IMR-90 (cell line): ENCODE measurements at regions not wholly inside any gene's neighbourhood (a gene's known extent, or its start where the extent isn't known, plus 50 kb on each side); places are given as distances from the start of the nearest gene placed in this dataset.

Experiments used
- ATAC-seq: fragments of 200-7000 bp; cut with Tn5 transposase; 2 replicates; pipeline ENCODE4 v1.9.1; 2020; ENCODE audit warnings: low read depth, mild to moderate bottlenecking, moderate library complexity
- BruUV-seq: library from RNA; stranded (reverse); fragments of 400-500 nt; replicated peaks from 2 replicates; lab custom pipeline; 2021; lab: Mats Ljungman, UMichigan
- CTCF ChIA-PET: fragments of 300-600 bp; formaldehyde crosslinking; extraction: SDS; loops from one replicate; lab custom pipeline; 2021; ENCODE audit warnings: antibody characterized with exemption; lab: Yijun Ruan, JAX
- POLR2A ChIA-PET: fragments of 300-600 bp; sonication (Branson Sonifier 250); formaldehyde crosslinking; loops from one replicate; lab custom pipeline; 2022; ENCODE audit warnings: antibody characterized with exemption; ENCODE audit not compliant: unreplicated experiment; lab: Charles Lee
- DNase-seq: peaks from one replicate; pipeline ENCODE4 v3.0.0; 2013
- H2AFZ ChIP-seq: replicated peaks from 2 replicates; pipeline ENCODE3; 2013; ENCODE audit warnings: low read length, mild to moderate bottlenecking; ENCODE audit not compliant: poor library complexity
- H2AK5ac ChIP-seq: 2 replicates; pipeline ENCODE4 v1.6.1; 2013; ENCODE audit warnings: low read depth, low read length, inconsistent platforms
- H2AK9ac ChIP-seq: replicated peaks from 2 replicates; pipeline ENCODE3; 2013; ENCODE audit warnings: mild to moderate bottlenecking, low read depth, low read length, moderate library complexity; ENCODE audit not compliant: poor library complexity
- H2BK120ac ChIP-seq: 2 replicates; pipeline ENCODE4 v1.6.1; 2013; ENCODE audit warnings: low read depth, low read length, inconsistent platforms
- H2BK15ac ChIP-seq: 3 replicates; pipeline ENCODE4 v1.6.1; 2013; ENCODE audit warnings: low read depth, low read length, inconsistent platforms
- H2BK20ac ChIP-seq: 2 replicates; pipeline ENCODE4 v1.6.1; 2013; ENCODE audit warnings: low read depth, mild to moderate bottlenecking, inconsistent platforms, low read length, moderate library complexity
- H2BK5ac ChIP-seq: 2 replicates; pipeline ENCODE4 v1.6.1; 2013; ENCODE audit warnings: mild to moderate bottlenecking, low read depth, low read length, inconsistent platforms; ENCODE audit not compliant: poor library complexity, severe bottlenecking
- H3K14ac ChIP-seq: replicated peaks from 2 replicates; pipeline ENCODE4 v1.6.1; 2013; ENCODE audit warnings: low read depth, low read length, inconsistent platforms
- H3K18ac ChIP-seq: 2 replicates; pipeline ENCODE4 v1.6.1; 2013; ENCODE audit warnings: low read depth, low read length, control low read depth
- H3K23ac ChIP-seq: 2 replicates; pipeline ENCODE4 v1.6.1; 2013; ENCODE audit warnings: low read depth, low read length, inconsistent platforms
- H3K27ac ChIP-seq: 2 replicates; pipeline ENCODE4 v1.5.1; 2013; ENCODE audit warnings: mild to moderate bottlenecking, control low read depth, low read length; ENCODE audit not compliant: insufficient read depth
- H3K27me3 ChIP-seq: 2 replicates; pipeline ENCODE4 v1.6.1; 2013; ENCODE audit warnings: low read length; ENCODE audit not compliant: control insufficient read depth, insufficient read depth
- H3K36me3 ChIP-seq: 2 replicates; pipeline ENCODE4 v1.6.1; 2013; ENCODE audit warnings: low read length, mixed read lengths; ENCODE audit not compliant: control insufficient read depth, insufficient read depth
- H3K4ac ChIP-seq: 2 replicates; pipeline ENCODE4 v1.6.1; 2013; ENCODE audit warnings: low read depth, low read length, inconsistent platforms
- H3K4me1 ChIP-seq: 2 replicates; pipeline ENCODE4 v1.6.1; 2013; ENCODE audit warnings: low read length, mixed read lengths; ENCODE audit not compliant: control insufficient read depth, insufficient read depth
- H3K4me2 ChIP-seq: 2 replicates; pipeline ENCODE4 v1.6.1; 2013; ENCODE audit warnings: low read depth, mild to moderate bottlenecking, control low read depth, low read length, moderate library complexity
- H3K4me3 ChIP-seq: 2 replicates; pipeline ENCODE4 v1.5.1; 2013; ENCODE audit warnings: low read depth, mild to moderate bottlenecking, control low read depth, low read length, moderate library complexity; ENCODE audit not compliant: insufficient read depth
- H3K56ac ChIP-seq: 2 replicates; pipeline ENCODE4 v1.6.1; 2013; ENCODE audit warnings: low read length, inconsistent platforms; ENCODE audit not compliant: insufficient read depth; ENCODE audit errors: extremely low read depth
- H3K79me1 ChIP-seq, 2 experiments: 2 replicates each; pipeline ENCODE4 v1.6.1; 2013; ENCODE audit warnings: low read length in 2 of 2, inconsistent platforms in 1 of 2, low read depth in 1 of 2
- H3K9ac ChIP-seq: 2 replicates; pipeline ENCODE4 v1.6.1; 2013; ENCODE audit warnings: low read depth, low read length, control low read depth
- H3K9me1 ChIP-seq: 2 replicates; pipeline ENCODE4 v1.6.1; 2013; ENCODE audit warnings: low read length, inconsistent platforms; ENCODE audit not compliant: insufficient read depth
- H3K9me3 ChIP-seq: 2 replicates; pipeline ENCODE4 v1.6.1; 2013; ENCODE audit warnings: low read length; ENCODE audit not compliant: control insufficient read depth, insufficient read depth
- H4K20me1 ChIP-seq: 2 replicates; pipeline ENCODE4 v1.6.1; 2013; ENCODE audit warnings: low read length, inconsistent platforms; ENCODE audit not compliant: insufficient read depth
- H4K5ac ChIP-seq: 2 replicates; pipeline ENCODE4 v1.6.1; 2013; ENCODE audit warnings: mild to moderate bottlenecking, low read depth, low read length, control low read depth
- H4K8ac ChIP-seq, 2 experiments: 2 replicates each; pipeline ENCODE4 v1.6.1; 2013; ENCODE audit warnings: low read depth in 2 of 2, low read length in 2 of 2, control low read depth in 1 of 2, inconsistent platforms in 1 of 2
- H4K91ac ChIP-seq: 2 replicates; pipeline ENCODE4 v1.6.1; 2013; ENCODE audit warnings: low read depth, low read length, inconsistent platforms; ENCODE audit not compliant: insufficient read depth
- BHLHE40 ChIP-seq: fragments of 150-350 bp; IDR thresholded peaks from 2 replicates; pipeline ENCODE4 v1.6.1; 2016; ENCODE audit warnings: mild to moderate bottlenecking, low read depth, low read length
- CEBPB ChIP-seq: IDR thresholded peaks from 2 replicates; pipeline ENCODE4 v1.6.1; 2012; ENCODE audit warnings: low read depth, low read length, improper control_type of control experiment
- CHD1 ChIP-seq: IDR thresholded peaks from 2 replicates; pipeline ENCODE4 v1.6.1; 2012; ENCODE audit warnings: low read depth, low read length, improper control_type of control experiment
- FOS ChIP-seq: fragments of 150-350 bp; IDR thresholded peaks from 2 replicates; pipeline ENCODE4 v1.6.1; 2016; ENCODE audit warnings: low read depth, low read length
- MAFK ChIP-seq: IDR thresholded peaks from 2 replicates; pipeline ENCODE4 v1.6.1; 2012; ENCODE audit warnings: low read depth, low read length, improper control_type of control experiment
- MAZ ChIP-seq: IDR thresholded peaks from 2 replicates; pipeline ENCODE4 v1.6.1; 2012; ENCODE audit warnings: low read depth, mild to moderate bottlenecking, low read length, improper control_type of control experiment, moderate library complexity, borderline replicate concordance
- MXI1 ChIP-seq: IDR thresholded peaks from 2 replicates; pipeline ENCODE4 v1.6.1; 2012; ENCODE audit warnings: low read depth, mild to moderate bottlenecking, low read length, moderate library complexity, borderline replicate concordance
- NFE2L2 ChIP-seq: fragments of 150-350 bp; IDR thresholded peaks from 2 replicates; pipeline ENCODE4 v1.6.1; 2016; ENCODE audit warnings: low read depth, mild to moderate bottlenecking, low read length
- POLR2A ChIP-seq: IDR thresholded peaks from 2 replicates; pipeline ENCODE4 v1.6.1; 2012; ENCODE audit warnings: mild to moderate bottlenecking, low read depth, low read length
- RAD21 ChIP-seq: IDR thresholded peaks from 2 replicates; pipeline ENCODE4 v1.6.1; 2012; ENCODE audit warnings: low read length, improper control_type of control experiment
- RCOR1 ChIP-seq: IDR thresholded peaks from 2 replicates; pipeline ENCODE4 v1.6.1; 2012; ENCODE audit warnings: mild to moderate bottlenecking, low read length, improper control_type of control experiment; ENCODE audit not compliant: insufficient replicate concordance
- RFX5 ChIP-seq: IDR thresholded peaks from 2 replicates; pipeline ENCODE4 v1.8.0; 2012; ENCODE audit warnings: low read depth, mild to moderate bottlenecking, low read length, moderate library complexity
- SMC3 ChIP-seq: fragments of 150-350 bp; IDR thresholded peaks from 2 replicates; pipeline ENCODE4 v1.6.1; 2016; ENCODE audit warnings: low read depth, mild to moderate bottlenecking, antibody characterized with exemption, low read length, moderate library complexity
- WGBS, 2 experiments: methylation state at CpG; one replicate each; pipeline versions ENCODE4 v1.1.5 to v1.1.7; 2013; ENCODE audit warnings: missing lambda C conversion rate in 2 of 2; ENCODE audit not compliant: insufficient read length in 1 of 2; ENCODE audit errors: extremely low coverage in 2 of 2; 5-methylcytosine and 5-hydroxymethylcytosine counted together
- dilution Hi-C: fragments of 300-500 bp; cut with HindIII; formaldehyde crosslinking; loops from one replicate; pipeline ENCODE4 v1.14.3; 2018; ENCODE audit warnings: low sequenced_read_pairs; ENCODE audit not compliant: unreplicated experiment
- in situ Hi-C: fragments of 300-500 bp; cut with MboI; formaldehyde crosslinking; loops from 3 replicates; pipeline ENCODE4 v1.14.3; 2019; ENCODE audit warnings: low sequenced_read_pairs, inconsistent platforms, mixed read lengths
- intact Hi-C: fragments of 100-400 bp; cut with micrococcal nuclease; formaldehyde crosslinking; loops from 2 replicates; pipeline ENCODE4 v1.10.0; 2022
- TF ChIP-seq, protein P1 (sequence below): fragments of 150-350 bp; IDR thresholded peaks from 2 replicates; pipeline ENCODE4 v1.6.1; 2016; ENCODE audit warnings: low read depth, mild to moderate bottlenecking, low read length, moderate library complexity, borderline replicate concordance
- TF ChIP-seq, protein P2 (sequence below): fragments of 150-350 bp; IDR thresholded peaks from 2 replicates; pipeline ENCODE4 v1.6.1; 2017; ENCODE audit warnings: mild to moderate bottlenecking, antibody characterized with exemption, low read length, low read depth
- TF ChIP-seq, protein P3 (sequence below): conservative IDR thresholded peaks from 2 replicates; pipeline ENCODE4 v1.5.1; 2012; ENCODE audit warnings: mild to moderate bottlenecking, low read depth, low read length, improper control_type of control experiment

- DNase-seq (no peak), ATAC-seq (no peak)
- in situ Hi-C loops (no loop called here), dilution Hi-C loops (no loop called here), intact Hi-C loops (no loop called here)
- BruUV-seq = no TSS peak
- Histone ChIP-seq H3K9ac (no peak overlapping the region), H4K20me1 (no peaks in the 10 kb centered on the region), H2AK5ac (peak overlapping the region; percentile 76), H3K36me3 (no peaks in the 10 kb centered on the region), H3K27ac (no peak overlapping the region), H3K9me3 (no peaks in the 10 kb centered on the region), H3K27me3 (no peaks in the 10 kb centered on the region), H4K8ac (no peak overlapping the region; a peak in 1 of 4 replicates), H3K4me3 (no peak overlapping the region), H2BK120ac (peak overlapping the region; percentile 37; the same call in 1 of the 2 replicates), H2AFZ (peak overlapping the region; percentile 40), H3K56ac (no peak overlapping the region), H4K91ac (peak overlapping the region; percentile 24), H3K79me1 (no peaks in the 10 kb centered on the region; a peak in 1 of 4 replicates), H3K9me1 (peaks cover 13% of the 10 kb centered on the region), H3K18ac (no peak overlapping the region), H3K4ac (peak overlapping the region; percentile 51), H4K5ac (no peak overlapping the region), H3K4me2 (no peak overlapping the region), H2BK20ac (peak overlapping the region; percentile 64), H2BK5ac (no peak overlapping the region), H2AK9ac (no peak overlapping the region), H3K14ac (0 out of 2 replicates have a peak overlapping the region, but pooled peaks have one; percentile 19), H3K23ac (no peak overlapping the region), H2BK15ac (peak overlapping the region; percentile 50; the same call in 1 of the 3 replicates), H3K4me1 (peaks cover 18% of the 10 kb centered on the region)
- ChIA-PET CTCF (no interaction called here), POLR2A (no interaction called here)
- WGBS, 2 experiments = 71% methylated on average over 4 of the region's 6 CpGs; no CpG with 5 or more reads in 1 of the 2 experiments
- TF ChIP-seq, protein P1, sequence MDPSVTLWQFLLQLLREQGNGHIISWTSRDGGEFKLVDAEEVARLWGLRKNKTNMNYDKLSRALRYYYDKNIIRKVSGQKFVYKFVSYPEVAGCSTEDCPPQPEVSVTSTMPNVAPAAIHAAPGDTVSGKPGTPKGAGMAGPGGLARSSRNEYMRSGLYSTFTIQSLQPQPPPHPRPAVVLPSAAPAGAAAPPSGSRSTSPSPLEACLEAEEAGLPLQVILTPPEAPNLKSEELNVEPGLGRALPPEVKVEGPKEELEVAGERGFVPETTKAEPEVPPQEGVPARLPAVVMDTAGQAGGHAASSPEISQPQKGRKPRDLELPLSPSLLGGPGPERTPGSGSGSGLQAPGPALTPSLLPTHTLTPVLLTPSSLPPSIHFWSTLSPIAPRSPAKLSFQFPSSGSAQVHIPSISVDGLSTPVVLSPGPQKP = no peak
- TF ChIP-seq MAZ = no peak
- TF ChIP-seq RCOR1 = no peak
- no peak for TF ChIP-seq FOS
- TF ChIP-seq, protein P2, sequence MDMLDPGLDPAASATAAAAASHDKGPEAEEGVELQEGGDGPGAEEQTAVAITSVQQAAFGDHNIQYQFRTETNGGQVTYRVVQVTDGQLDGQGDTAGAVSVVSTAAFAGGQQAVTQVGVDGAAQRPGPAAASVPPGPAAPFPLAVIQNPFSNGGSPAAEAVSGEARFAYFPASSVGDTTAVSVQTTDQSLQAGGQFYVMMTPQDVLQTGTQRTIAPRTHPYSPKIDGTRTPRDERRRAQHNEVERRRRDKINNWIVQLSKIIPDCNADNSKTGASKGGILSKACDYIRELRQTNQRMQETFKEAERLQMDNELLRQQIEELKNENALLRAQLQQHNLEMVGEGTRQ = no peak
- no peak for TF ChIP-seq CEBPB
- TF ChIP-seq RFX5 = no peak
- TF ChIP-seq NFE2L2 = no peak
- TF ChIP-seq MAFK = no peak
- TF ChIP-seq SMC3 = no peak
- TF ChIP-seq MXI1 = no peak
- TF ChIP-seq RAD21 = no peak
- no peak for TF ChIP-seq BHLHE40
- TF ChIP-seq POLR2A = no peak
- TF ChIP-seq, protein P3, sequence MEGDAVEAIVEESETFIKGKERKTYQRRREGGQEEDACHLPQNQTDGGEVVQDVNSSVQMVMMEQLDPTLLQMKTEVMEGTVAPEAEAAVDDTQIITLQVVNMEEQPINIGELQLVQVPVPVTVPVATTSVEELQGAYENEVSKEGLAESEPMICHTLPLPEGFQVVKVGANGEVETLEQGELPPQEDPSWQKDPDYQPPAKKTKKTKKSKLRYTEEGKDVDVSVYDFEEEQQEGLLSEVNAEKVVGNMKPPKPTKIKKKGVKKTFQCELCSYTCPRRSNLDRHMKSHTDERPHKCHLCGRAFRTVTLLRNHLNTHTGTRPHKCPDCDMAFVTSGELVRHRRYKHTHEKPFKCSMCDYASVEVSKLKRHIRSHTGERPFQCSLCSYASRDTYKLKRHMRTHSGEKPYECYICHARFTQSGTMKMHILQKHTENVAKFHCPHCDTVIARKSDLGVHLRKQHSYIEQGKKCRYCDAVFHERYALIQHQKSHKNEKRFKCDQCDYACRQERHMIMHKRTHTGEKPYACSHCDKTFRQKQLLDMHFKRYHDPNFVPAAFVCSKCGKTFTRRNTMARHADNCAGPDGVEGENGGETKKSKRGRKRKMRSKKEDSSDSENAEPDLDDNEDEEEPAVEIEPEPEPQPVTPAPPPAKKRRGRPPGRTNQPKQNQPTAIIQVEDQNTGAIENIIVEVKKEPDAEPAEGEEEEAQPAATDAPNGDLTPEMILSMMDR = no peak
- no peak for TF ChIP-seq CHD1
These were observed 62.9 kb upstream of the PTPN1 start for GRCh38 chr20:50447102-50447804.
